ENCODE measurements at regions not wholly inside any gene's neighbourhood (a gene's known extent, or its start where the extent isn't known, plus 50 kb on each side); places are given as distances from the start of the nearest gene placed in this dataset.
"Not testable (repeated sequence)": the region's sequence is repeated elsewhere in the genome, so short reads cannot be mapped to it uniquely, and the experiment has no call there.

- TF ChIP-seq CTCF (IDR thresholded peaks at IDR 0.05; ENCODE audit: partially characterized antibody, unreplicated experiment): no peak
- Mint-ChIP-seq H3K4me1 (ENCODE audit: low read depth, unreplicated experiment) (peaks cover 5% of the 10 kb centered on the region), H3K9me3 (ENCODE audit: unreplicated experiment) (no peaks in the 10 kb centered on the region), H3K36me3 (ENCODE audit: unreplicated experiment) (no peaks in the 10 kb centered on the region), H3K27me3 (ENCODE audit: unreplicated experiment) (no peaks in the 10 kb centered on the region), H3K27ac (ENCODE audit: unreplicated experiment) (no peak overlapping the region), H3K4me3 (ENCODE audit: unreplicated experiment) (no peak overlapping the region)
- no peak for DNase-seq
Measured at GRCh38 chr6:121695329-121695728, 259.9 kb downstream of the GJA1 start.

DNA sequence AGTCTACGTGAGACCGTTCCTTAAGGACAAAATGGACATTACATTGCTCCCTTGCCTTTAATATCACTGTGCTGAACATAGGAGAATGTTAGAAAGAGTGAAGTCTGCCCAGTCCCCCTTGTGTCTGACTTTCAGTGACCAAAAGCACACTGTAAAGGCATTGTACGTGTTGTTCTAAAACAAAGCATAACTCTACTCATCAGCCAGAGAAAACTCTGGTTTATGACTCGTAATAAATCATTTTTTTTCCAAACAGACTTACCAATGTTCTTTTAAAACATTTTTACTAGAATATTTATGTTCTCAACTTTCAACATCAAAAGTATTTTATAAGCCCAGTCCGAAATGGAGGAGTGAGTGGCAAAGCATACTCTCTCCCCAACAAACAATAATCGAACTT is 262.5 kb downstream of the GJA1 start:
- no peaks in the 10 kb centered on the region for H3K9me3 Mint-ChIP-seq (ENCODE audit: unreplicated experiment)
- TF ChIP-seq CTCF (IDR thresholded peaks at IDR 0.05; ENCODE audit: partially characterized antibody, unreplicated experiment): no peak
- DNase-seq: no peak
- no peaks in the 10 kb centered on the region for H3K36me3 Mint-ChIP-seq (ENCODE audit: unreplicated experiment)
- H3K27ac Mint-ChIP-seq (ENCODE audit: unreplicated experiment): no peak overlapping the region
- no peak overlapping the region for H3K4me3 Mint-ChIP-seq (ENCODE audit: unreplicated experiment)
- peaks cover 5% of the 10 kb centered on the region for H3K4me1 Mint-ChIP-seq (ENCODE audit: low read depth, unreplicated experiment)
- H3K27me3 Mint-ChIP-seq (ENCODE audit: unreplicated experiment): no peaks in the 10 kb centered on the region

DNA sequence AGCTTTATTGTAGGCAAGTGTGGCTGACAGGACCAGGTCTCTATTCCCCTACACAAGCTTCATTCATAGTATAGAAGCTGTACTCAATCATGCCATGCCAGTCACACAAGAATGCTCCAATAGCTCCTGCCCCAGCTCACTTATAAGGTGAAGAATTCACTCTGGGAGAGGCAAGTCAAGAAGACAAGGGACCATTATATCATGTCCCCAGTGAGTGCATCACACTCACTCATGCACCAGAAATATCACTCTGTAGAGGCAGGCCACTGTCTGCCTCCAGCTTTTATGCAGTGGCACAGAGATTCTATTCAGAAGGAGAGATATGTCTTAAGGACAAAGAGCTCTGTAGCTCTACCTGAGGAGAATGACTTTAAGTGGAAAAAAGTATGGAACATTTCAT is 263.2 kb downstream of the GJA1 start:
- Mint-ChIP-seq H3K4me3 (ENCODE audit: unreplicated experiment) (no peak overlapping the region), H3K4me1 (ENCODE audit: low read depth, unreplicated experiment) (peaks cover 5% of the 10 kb centered on the region), H3K9me3 (ENCODE audit: unreplicated experiment) (no peaks in the 10 kb centered on the region)

GRCh38 chr6:121703129-121703528 is 267.7 kb downstream of the GJA1 start:
- H3K4me3 Mint-ChIP-seq (ENCODE audit: unreplicated experiment); H3K4me1 Mint-ChIP-seq (ENCODE audit: low read depth, unreplicated experiment); H3K9me3 Mint-ChIP-seq (ENCODE audit: unreplicated experiment); H3K27me3 Mint-ChIP-seq (ENCODE audit: unreplicated experiment); DNase-seq; H3K36me3 Mint-ChIP-seq (ENCODE audit: unreplicated experiment); H3K27ac Mint-ChIP-seq (ENCODE audit: unreplicated experiment): not testable (repeated sequence)

More for the DNA sequence above, 263.2 kb downstream of the GJA1 start:
- no peaks in the 10 kb centered on the region for H3K27me3 Mint-ChIP-seq (ENCODE audit: unreplicated experiment)
- H3K27ac Mint-ChIP-seq (ENCODE audit: unreplicated experiment): no peak overlapping the region
- H3K36me3 Mint-ChIP-seq (ENCODE audit: unreplicated experiment): peaks cover under 1% of the 10 kb centered on the region
- TF ChIP-seq CTCF (IDR thresholded peaks at IDR 0.05; ENCODE audit: partially characterized antibody, unreplicated experiment): no peak
- DNase-seq: no peak

DNA sequence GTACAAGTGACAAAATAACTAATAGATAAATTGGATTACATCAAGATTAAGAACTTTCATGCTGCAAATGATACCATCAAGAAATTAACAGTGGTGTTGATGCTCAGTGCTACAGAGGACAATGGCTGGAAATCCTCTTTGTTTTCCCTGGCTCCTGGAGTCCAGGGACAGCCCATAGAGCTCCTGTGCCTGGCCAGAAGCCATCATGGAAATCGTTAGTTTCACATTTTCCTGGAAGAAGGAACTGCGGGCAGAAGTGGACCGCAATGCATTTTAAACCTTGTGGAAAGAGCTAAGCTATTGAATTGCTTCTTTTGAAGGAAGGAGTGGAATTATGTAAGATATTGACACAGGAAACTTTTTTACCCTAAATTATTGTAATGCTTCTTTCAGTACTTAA is 276.0 kb downstream of the GJA1 start:
- Mint-ChIP-seq H3K36me3 (ENCODE audit: unreplicated experiment) (no peaks in the 10 kb centered on the region), H3K4me3 (ENCODE audit: unreplicated experiment) (no peak overlapping the region), H3K27me3 (ENCODE audit: unreplicated experiment) (no peaks in the 10 kb centered on the region), H3K4me1 (ENCODE audit: low read depth, unreplicated experiment) (no peaks in the 10 kb centered on the region), H3K27ac (ENCODE audit: unreplicated experiment) (no peak overlapping the region), H3K9me3 (ENCODE audit: unreplicated experiment) (no peaks in the 10 kb centered on the region)
- DNase-seq: no peak
- TF ChIP-seq CTCF (IDR thresholded peaks at IDR 0.05; ENCODE audit: partially characterized antibody, unreplicated experiment): no peak

DNA sequence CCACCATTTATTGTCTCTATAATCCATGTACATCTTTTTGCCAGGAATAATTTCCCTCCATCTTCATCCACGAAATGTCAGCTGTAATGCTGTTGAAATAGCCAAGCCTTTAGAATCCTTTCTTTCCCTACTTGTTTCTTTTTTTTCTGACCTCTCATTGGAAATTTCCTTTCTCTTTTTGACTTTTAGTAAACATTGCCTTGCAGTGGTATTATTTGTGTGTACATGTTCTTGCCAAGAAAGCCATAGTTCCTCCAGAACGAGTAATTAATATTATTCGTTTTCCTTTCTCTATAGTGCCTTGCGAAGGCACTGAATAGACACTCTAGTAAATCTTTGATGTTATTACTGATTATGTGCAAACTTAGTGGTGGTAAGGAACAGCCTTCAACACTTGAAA is 282.2 kb downstream of the GJA1 start:
- Mint-ChIP-seq H3K36me3 (ENCODE audit: unreplicated experiment) (peaks cover 4% of the 10 kb centered on the region), H3K4me1 (ENCODE audit: low read depth, unreplicated experiment) (no peaks in the 10 kb centered on the region), H3K9me3 (ENCODE audit: unreplicated experiment) (no peaks in the 10 kb centered on the region), H3K4me3 (ENCODE audit: unreplicated experiment) (no peak overlapping the region), H3K27me3 (ENCODE audit: unreplicated experiment) (no peaks in the 10 kb centered on the region), H3K27ac (ENCODE audit: unreplicated experiment) (no peak overlapping the region)
- TF ChIP-seq CTCF (IDR thresholded peaks at IDR 0.05; ENCODE audit: partially characterized antibody, unreplicated experiment): no peak
- DNase-seq: no peak

- not testable (repeated sequence) for H3K36me3 Mint-ChIP-seq (ENCODE audit: unreplicated experiment); H3K4me3 Mint-ChIP-seq (ENCODE audit: unreplicated experiment); H3K27ac Mint-ChIP-seq (ENCODE audit: unreplicated experiment); H3K9me3 Mint-ChIP-seq (ENCODE audit: unreplicated experiment); DNase-seq; H3K27me3 Mint-ChIP-seq (ENCODE audit: unreplicated experiment)
- peaks cover 10% of the 10 kb centered on the region for H3K4me1 Mint-ChIP-seq (ENCODE audit: low read depth, unreplicated experiment)
Measured at GRCh38 chr6:121720867-121721266, 285.4 kb downstream of the GJA1 start.
